BJ (cell line): ENCODE measurements at regions not wholly inside any gene's neighbourhood (a gene's known extent, or its start where the extent isn't known, plus 50 kb on each side); places are given as distances from the start of the nearest gene placed in this dataset.
"Not testable (repeated sequence)": the region's sequence is repeated elsewhere in the genome, so short reads cannot be mapped to it uniquely, and the experiment has no call there.

Source experiments
- CTCF ChIA-PET: fragments of 350-600 bp; formaldehyde crosslinking; extraction: SDS; loops from one replicate; lab custom pipeline; 2021; ENCODE audit warnings: antibody characterized with exemption, inconsistent platforms; lab: Yijun Ruan, JAX
- POLR2A ChIA-PET: fragments of 300-600 bp; sonication (Branson Sonifier 250); formaldehyde crosslinking; extraction: SDS; loops from one replicate; lab custom pipeline; 2021; ENCODE audit warnings: antibody characterized with exemption; lab: Charles Lee
- DNase-seq: peaks from one replicate; pipeline ENCODE4 v3.0.0-alpha.2; 2011; ENCODE audit warnings: low read depth
- H3K27me3 ChIP-seq: 2 replicates; pipeline ENCODE4 v1.6.0; 2011; ENCODE audit warnings: low read length; ENCODE audit not compliant: control insufficient read depth, insufficient read depth
- H3K36me3 ChIP-seq: 2 replicates; pipeline ENCODE4 v1.5.1; 2011; ENCODE audit warnings: low read length; ENCODE audit not compliant: control insufficient read depth, insufficient read depth
- H3K4me3 ChIP-seq: 2 replicates; pipeline ENCODE4 v1.5.1; 2011; ENCODE audit warnings: low read depth, mild to moderate bottlenecking, control low read depth, low read length
- TF ChIP-seq, protein P1 (sequence below): IDR thresholded peaks from 2 replicates; pipeline ENCODE4 v1.5.1; 2011; ENCODE audit warnings: low read depth, mild to moderate bottlenecking, control low read depth, inconsistent platforms, low read length, moderate library complexity; ENCODE audit not compliant: insufficient read depth

DNA sequence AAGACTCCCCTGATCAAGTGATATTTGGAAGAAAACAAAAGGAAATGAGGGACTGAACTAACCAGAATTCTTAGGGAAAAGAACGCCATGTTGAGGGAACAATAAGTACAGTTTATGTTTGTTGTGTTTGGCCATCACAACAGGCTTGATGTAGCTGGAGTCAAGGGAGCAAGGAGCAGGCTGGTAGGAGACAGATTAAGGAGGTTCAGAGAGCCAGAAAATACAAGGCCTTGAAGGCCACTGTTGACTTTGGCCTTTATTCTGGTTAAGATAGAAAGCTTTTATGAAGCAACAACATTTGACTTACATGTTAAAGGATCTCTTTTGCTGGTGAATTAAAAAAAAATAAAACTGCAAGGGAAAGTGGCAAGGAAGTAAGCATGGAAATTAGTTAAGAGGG lies 754.1 kb upstream of the SLC8A1 start:
- H3K4me3 ChIP-seq = no peak overlapping the region
- TF ChIP-seq, protein P1, sequence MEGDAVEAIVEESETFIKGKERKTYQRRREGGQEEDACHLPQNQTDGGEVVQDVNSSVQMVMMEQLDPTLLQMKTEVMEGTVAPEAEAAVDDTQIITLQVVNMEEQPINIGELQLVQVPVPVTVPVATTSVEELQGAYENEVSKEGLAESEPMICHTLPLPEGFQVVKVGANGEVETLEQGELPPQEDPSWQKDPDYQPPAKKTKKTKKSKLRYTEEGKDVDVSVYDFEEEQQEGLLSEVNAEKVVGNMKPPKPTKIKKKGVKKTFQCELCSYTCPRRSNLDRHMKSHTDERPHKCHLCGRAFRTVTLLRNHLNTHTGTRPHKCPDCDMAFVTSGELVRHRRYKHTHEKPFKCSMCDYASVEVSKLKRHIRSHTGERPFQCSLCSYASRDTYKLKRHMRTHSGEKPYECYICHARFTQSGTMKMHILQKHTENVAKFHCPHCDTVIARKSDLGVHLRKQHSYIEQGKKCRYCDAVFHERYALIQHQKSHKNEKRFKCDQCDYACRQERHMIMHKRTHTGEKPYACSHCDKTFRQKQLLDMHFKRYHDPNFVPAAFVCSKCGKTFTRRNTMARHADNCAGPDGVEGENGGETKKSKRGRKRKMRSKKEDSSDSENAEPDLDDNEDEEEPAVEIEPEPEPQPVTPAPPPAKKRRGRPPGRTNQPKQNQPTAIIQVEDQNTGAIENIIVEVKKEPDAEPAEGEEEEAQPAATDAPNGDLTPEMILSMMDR = no peak
- CTCF ChIA-PET = no interaction called here
- H3K27me3 ChIP-seq = no peaks in the 10 kb centered on the region
- no peaks in the 10 kb centered on the region for H3K36me3 ChIP-seq
- no peak for DNase-seq
- POLR2A ChIA-PET = no interaction called here

DNA sequence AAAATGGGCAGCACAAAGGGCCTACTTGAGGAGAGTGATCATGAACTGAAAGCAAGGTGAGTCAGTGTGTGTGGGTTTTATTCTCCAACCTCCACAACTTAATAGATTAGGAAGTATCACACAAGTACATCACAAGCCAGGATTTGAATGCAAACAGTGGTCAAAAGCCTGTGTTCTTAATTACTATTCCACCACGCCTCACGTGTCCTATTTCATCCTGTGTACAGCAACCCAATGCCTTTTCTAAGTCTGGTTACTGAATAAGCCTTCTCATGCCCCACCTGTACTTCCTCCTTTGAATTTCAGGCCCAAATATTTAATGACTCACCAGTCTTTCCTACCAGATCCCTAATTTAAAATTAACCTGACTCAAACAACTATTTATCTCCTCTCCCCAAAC lies 755.7 kb upstream of the SLC8A1 start:
- TF ChIP-seq, protein P1 = no peak

DNA sequence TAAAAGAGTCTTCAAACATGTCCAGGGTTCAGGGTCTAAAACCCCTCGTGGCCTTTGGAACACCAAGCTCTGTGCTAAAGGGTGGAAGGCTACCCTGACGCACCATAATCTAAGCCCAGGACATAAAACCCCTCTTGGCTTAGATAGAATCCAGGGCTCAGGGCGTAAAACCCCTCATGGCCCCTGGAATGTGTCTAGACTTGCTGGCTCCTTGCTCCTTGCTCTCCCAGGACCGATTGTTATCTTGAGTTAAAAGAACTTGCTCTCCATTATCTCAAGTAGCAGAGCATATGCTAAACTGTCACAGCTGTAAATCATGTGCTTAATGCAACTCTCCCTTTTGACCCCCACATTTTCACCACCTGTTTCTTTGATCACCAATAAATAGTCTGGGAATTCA lies 758.1 kb upstream of the SLC8A1 start:
- H3K36me3 ChIP-seq, H3K4me3 ChIP-seq, CTCF ChIA-PET, H3K27me3 ChIP-seq, DNase-seq, POLR2A ChIA-PET: not testable (repeated sequence)

More for the DNA sequence above, 755.7 kb upstream of the SLC8A1 start:
- ChIA-PET CTCF (no interaction called here), POLR2A (no interaction called here)
- no peaks in the 10 kb centered on the region for H3K36me3 ChIP-seq
- DNase-seq = no peak
- no peaks in the 10 kb centered on the region for H3K27me3 ChIP-seq
- no peak overlapping the region for H3K4me3 ChIP-seq

GRCh38 chr2:41216978-41217377 lies 765.1 kb upstream of the SLC8A1 start:
- TF ChIP-seq, protein P1 = no peak
- H3K4me3 ChIP-seq = no peak overlapping the region
- H3K36me3 ChIP-seq = no peaks in the 10 kb centered on the region
- no peaks in the 10 kb centered on the region for H3K27me3 ChIP-seq
- no peak for DNase-seq
- POLR2A ChIA-PET = no interaction called here
- CTCF ChIA-PET = no interaction called here

DNA sequence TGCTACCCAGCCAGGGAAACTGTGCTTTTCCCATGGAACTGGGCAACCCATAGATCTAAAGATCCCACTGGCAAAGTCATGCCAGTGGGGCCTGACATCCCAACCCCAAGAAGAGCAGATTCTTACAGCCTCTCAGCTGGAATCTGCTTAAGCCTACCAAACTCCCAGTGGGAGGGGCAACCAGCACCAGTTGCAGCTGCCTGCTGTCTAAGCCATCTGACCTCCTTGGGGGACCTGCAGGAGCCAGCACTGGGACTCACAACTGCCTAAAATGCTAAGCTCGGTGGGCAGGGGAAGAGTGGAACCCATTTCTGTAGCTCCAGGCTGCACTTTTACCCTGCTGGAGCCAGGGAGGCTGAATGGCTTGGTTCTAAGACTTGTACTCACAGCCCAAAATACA lies 770.7 kb upstream of the SLC8A1 start:
- ChIA-PET POLR2A (no interaction called here), CTCF (no interaction called here)
- Histone ChIP-seq H3K36me3 (no peaks in the 10 kb centered on the region), H3K27me3 (no peaks in the 10 kb centered on the region), H3K4me3 (no peak overlapping the region)
- DNase-seq = no peak
- TF ChIP-seq, protein P1 = no peak

GRCh38 chr2:41234093-41234492 lies 782.2 kb upstream of the SLC8A1 start:
- TF ChIP-seq, protein P1 = no peak
- ChIA-PET CTCF (no interaction called here), POLR2A (no interaction called here)
- Histone ChIP-seq H3K4me3 (no peak overlapping the region), H3K27me3 (no peaks in the 10 kb centered on the region), H3K36me3 (no peaks in the 10 kb centered on the region)
- DNase-seq = no peak
